HCT116 (cell line): ENCODE measurements at regions not wholly inside any gene's neighbourhood (a gene's known extent, or its start where the extent isn't known, plus 50 kb on each side); places are given as distances from the start of the nearest gene placed in this dataset.

Experiments used
- ATAC-seq: fragments of 200-7000 bp; cut with Tn5 transposase; 2 replicates; pipeline ENCODE4 v1.9.1; 2020; ENCODE audit warnings: mild to moderate bottlenecking, moderate library complexity
- BruUV-seq: library from RNA; stranded (reverse); fragments of 400-500 nt; replicated peaks from 2 replicates; lab custom pipeline; 2021; lab: Mats Ljungman, UMichigan
- CTCF ChIA-PET: fragments of 300-600 bp; sonication (Branson Sonifier 250); formaldehyde crosslinking; loops from one replicate; lab custom pipeline; 2021; ENCODE audit warnings: antibody characterized with exemption; lab: Charles Lee
- POLR2A ChIA-PET: fragments of 300-600, 350-600 bp; sonication (Branson Sonifier 250); formaldehyde crosslinking; loops from one replicate; lab custom pipeline; 2021; ENCODE audit warnings: antibody characterized with exemption; lab: Charles Lee
- RAD21 ChIA-PET, 2 experiments: fragments of 300-600 bp; sonication (Branson Sonifier 250); formaldehyde crosslinking; loops; one replicate each; lab custom pipeline; 2023; ENCODE audit warnings: low total read pairs in 2 of 2; ENCODE audit not compliant: uncharacterized antibody in 2 of 2, unreplicated experiment in 2 of 2, low non-redundant PET in 1 of 2; lab: Charles Lee
- DNase-seq: peaks from one replicate; pipeline ENCODE4 v3.0.0-alpha.2; 2010; ENCODE audit warnings: low read depth, low spot score
- H2AFZ ChIP-seq: fragments of 200-600 bp; shearing (Covaris generic), sonication (generic); 2 replicates; pipeline ENCODE4 v1.6.1; 2017; ENCODE audit warnings: low read depth, mixed run types, mixed read lengths, antibody characterized with exemption, low read length; ENCODE audit not compliant: poor library complexity, severe bottlenecking
- H3K27ac ChIP-seq: 2 replicates; pipeline ENCODE4 v1.5.1; 2012; ENCODE audit warnings: low read depth, low read length
- H3K27me3 ChIP-seq: fragments of 200-600 bp; sonication (generic); 2 replicates; pipeline ENCODE4 v1.6.1; 2016; ENCODE audit warnings: mixed run types, low read length, mixed read lengths; ENCODE audit not compliant: insufficient read depth
- H3K36me3 ChIP-seq, 2 experiments: fragments of 200-500 bp in 1 of 2; fragments of 200-600 bp in 1 of 2; sonication (Bioruptor generic) in 1 of 2; sonication (generic) in 1 of 2; 2 replicates each; pipeline versions ENCODE4 v1.5.1 to v1.6.1; 2014 to 2016; ENCODE audit warnings: low read length in 2 of 2, inconsistent platforms in 1 of 2, mixed read lengths in 1 of 2, mixed run types in 1 of 2; ENCODE audit not compliant: insufficient read depth in 2 of 2, control insufficient read depth in 1 of 2
- H3K4me1 ChIP-seq, 2 experiments: fragments of 200-600 bp in 1 of 2; sonication (generic) in 1 of 2; 2 replicates each; pipeline versions ENCODE4 v1.5.1 to v1.6.1; 2012 to 2017; ENCODE audit warnings: low read length in 2 of 2, inconsistent platforms in 1 of 2, mild to moderate bottlenecking in 1 of 2, mixed read lengths in 1 of 2, mixed run types in 1 of 2, moderate library complexity in 1 of 2; ENCODE audit not compliant: insufficient read depth in 2 of 2, control insufficient read depth in 1 of 2
- H3K4me2 ChIP-seq: fragments of 200-600 bp; sonication (generic); 2 replicates; pipeline ENCODE4 v1.6.1; 2017; ENCODE audit warnings: mixed run types, low read length, mixed read lengths
- H3K4me3 ChIP-seq, 2 experiments: fragments of 200-600 bp in 1 of 2; sonication (generic) in 1 of 2; replicated peaks in 1 of 2; 2 replicates each; pipeline ENCODE4 v1.5.1; 2011 to 2016; ENCODE audit warnings: low read length in 2 of 2, control low read depth in 1 of 2, low read depth in 1 of 2, mild to moderate bottlenecking in 1 of 2, mixed read lengths in 1 of 2, mixed run types in 1 of 2
- H3K79me2 ChIP-seq: fragments of 200-600 bp; sonication (generic); 2 replicates; pipeline ENCODE4 v1.6.1; 2017; ENCODE audit warnings: mild to moderate bottlenecking, mixed run types, low read length, moderate library complexity, mixed read lengths; ENCODE audit not compliant: insufficient read depth
- H3K9ac ChIP-seq: fragments of 200-600 bp; sonication (generic); 2 replicates; pipeline ENCODE4 v1.6.1; 2016; ENCODE audit warnings: low read length, mixed read lengths
- H3K9me2 ChIP-seq: fragments of 200-600 bp; sonication (generic), shearing (Covaris generic); 2 replicates; pipeline ENCODE4 v1.6.1; 2017; ENCODE audit warnings: mixed run types, mild to moderate bottlenecking, moderate library complexity; ENCODE audit not compliant: insufficient read depth
- H3K9me3 ChIP-seq, 2 experiments: fragments of 200-500 bp in 1 of 2; fragments of 200-600 bp in 1 of 2; sonication (Bioruptor generic) in 1 of 2; sonication (generic) in 1 of 2; 2 replicates each; pipeline ENCODE4 v1.6.1; 2014 to 2017; ENCODE audit warnings: low read length in 2 of 2, mixed read lengths in 2 of 2, inconsistent platforms in 1 of 2, low read depth in 1 of 2, mild to moderate bottlenecking in 1 of 2, mixed run types in 1 of 2, moderate library complexity in 1 of 2; ENCODE audit not compliant: control insufficient read depth in 1 of 2, insufficient read depth in 1 of 2
- H4K20me1 ChIP-seq: fragments of 200-600 bp; sonication (generic), shearing (Covaris generic); 2 replicates; pipeline ENCODE4 v1.6.1; 2017; ENCODE audit warnings: mixed run types, mild to moderate bottlenecking, moderate library complexity; ENCODE audit not compliant: insufficient read depth
- ATF3 ChIP-seq: IDR thresholded peaks from 2 replicates; pipeline ENCODE4 v1.6.1; 2012
- CBX3 ChIP-seq: IDR thresholded peaks from 2 replicates; pipeline ENCODE4 v1.6.1; 2012; ENCODE audit warnings: low read depth
- CEBPB ChIP-seq: IDR thresholded peaks from 2 replicates; pipeline ENCODE4 v1.6.1; 2012; ENCODE audit warnings: low read depth
- CTCF ChIP-seq, 3 experiments: fragments of 200-600 bp in 1 of 3; sonication (generic) in 1 of 3; IDR thresholded peaks in 2 of 3; conservative IDR thresholded peaks in 1 of 3; 2 replicates each; pipeline ENCODE4 v1.5.1; 2012 to 2017; ENCODE audit warnings: low read depth in 2 of 3, low read length in 2 of 3, antibody characterized with exemption in 1 of 3, borderline replicate concordance in 1 of 3, control low read depth in 1 of 3, mild to moderate bottlenecking in 1 of 3, mixed read lengths in 1 of 3, mixed run types in 1 of 3, moderate library complexity in 1 of 3; ENCODE audit not compliant: insufficient read depth in 1 of 3
- ELF1 ChIP-seq: IDR thresholded peaks from 2 replicates; pipeline ENCODE4 v1.6.1; 2012; ENCODE audit warnings: low read depth, borderline replicate concordance
- EZH2 ChIP-seq: fragments of 200-600 bp; sonication (generic); IDR thresholded peaks from 2 replicates; pipeline ENCODE4 v1.6.1; 2017; ENCODE audit warnings: antibody characterized with exemption, mixed run types
- FOSL1 ChIP-seq: IDR thresholded peaks from 2 replicates; pipeline ENCODE4 v1.6.1; 2012; ENCODE audit warnings: low read depth
- POLR2AphosphoS5 ChIP-seq: IDR thresholded peaks from 2 replicates; pipeline ENCODE4 v1.6.1; 2011; ENCODE audit warnings: mild to moderate bottlenecking, low read depth, low read length, moderate library complexity
- RAD21 ChIP-seq: IDR thresholded peaks from 2 replicates; pipeline ENCODE4 v1.6.1; 2012; ENCODE audit warnings: low read depth, mild to moderate bottlenecking
- REST ChIP-seq: IDR thresholded peaks from 2 replicates; pipeline ENCODE4 v1.6.1; 2012; ENCODE audit warnings: low read depth
- SIN3A ChIP-seq: IDR thresholded peaks from 2 replicates; pipeline ENCODE4 v1.6.1; 2012; ENCODE audit warnings: low read depth
- SP1 ChIP-seq: IDR thresholded peaks from 2 replicates; pipeline ENCODE4 v1.6.1; 2012; ENCODE audit warnings: low read depth
- SRF ChIP-seq: IDR thresholded peaks from 2 replicates; pipeline ENCODE4 v1.6.1; 2012; ENCODE audit warnings: low read depth
- TCF7L2 ChIP-seq: IDR thresholded peaks from 2 replicates; pipeline ENCODE4 v1.7.0; 2011; ENCODE audit warnings: borderline replicate concordance, inconsistent platforms; ENCODE audit not compliant: insufficient read depth, insufficient read length; ENCODE audit errors: extremely low read depth
- YY1 ChIP-seq: IDR thresholded peaks from 2 replicates; pipeline ENCODE4 v1.6.1; 2011; ENCODE audit warnings: low read length, low read depth, moderate library complexity, mild to moderate bottlenecking; ENCODE audit not compliant: insufficient replicate concordance; ENCODE audit errors: extremely low read depth
- ZBTB33 ChIP-seq: IDR thresholded peaks from 2 replicates; pipeline ENCODE4 v1.6.1; 2011; ENCODE audit warnings: mild to moderate bottlenecking, low read length, moderate library complexity; ENCODE audit not compliant: insufficient replicate concordance; ENCODE audit errors: extremely low read depth
- ZFX ChIP-seq: fragments of 450-650 bp; IDR thresholded peaks from 2 replicates; pipeline ENCODE4 v1.6.1; 2017
- ZNF274 ChIP-seq: fragments of 200-500 bp; sonication (Bioruptor generic); IDR thresholded peaks from 2 replicates; pipeline ENCODE4 v1.6.1; 2014; ENCODE audit warnings: mild to moderate bottlenecking, low read depth, low read length, inconsistent platforms
- intact Hi-C: fragments of 100-400 bp; cut with micrococcal nuclease; formaldehyde crosslinking; loops from 2 replicates; pipeline ENCODE4 v1.10.0; 2022
- TF ChIP-seq, protein P1 (sequence below): IDR thresholded peaks from 2 replicates; pipeline ENCODE4 v1.6.1; 2012

GRCh38 chr2:234620018-234620417 is 123.1 kb upstream of the ARL4C start:
- no TSS peak for BruUV-seq
- H3K9me3 ChIP-seq: no peaks in the 10 kb centered on the region
- no peak for ATAC-seq
- ChIA-PET RAD21 (no interaction called here), CTCF (no interaction called here), POLR2A (no interaction called here)
- intact Hi-C loops: no loop called here
- no peak for TF ChIP-seq TCF7L2
- no peak for TF ChIP-seq ZFX
- TF ChIP-seq POLR2AphosphoS5: no peak
- TF ChIP-seq, protein P1, sequence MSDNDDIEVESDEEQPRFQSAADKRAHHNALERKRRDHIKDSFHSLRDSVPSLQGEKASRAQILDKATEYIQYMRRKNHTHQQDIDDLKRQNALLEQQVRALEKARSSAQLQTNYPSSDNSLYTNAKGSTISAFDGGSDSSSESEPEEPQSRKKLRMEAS: no peak
- no peak for TF ChIP-seq SP1
- no peak for TF ChIP-seq FOSL1
- no peak for TF ChIP-seq ZNF274
- TF ChIP-seq SIN3A: no peak
- TF ChIP-seq CBX3: no peak
- no peak for TF ChIP-seq EZH2
- no peak for TF ChIP-seq ATF3
- TF ChIP-seq YY1: no peak
- no peak for TF ChIP-seq REST
- TF ChIP-seq ZBTB33: no peak
- no peak for TF ChIP-seq ELF1
- TF ChIP-seq SRF: no peak
- no peak for TF ChIP-seq RAD21
- TF ChIP-seq CTCF (IDR thresholded peaks at IDR 0.05 in 2 of 3, conservative IDR thresholded peaks at IDR 0.05 in 1 of 3; ENCODE audit: borderline replicate concordance in 1 of 3, insufficient read depth in 1 of 3, low read depth in 2 of 3, low read length in 2 of 3): no peak
- no peak for TF ChIP-seq CEBPB
- no peaks in the 10 kb centered on the region for H3K9me2 ChIP-seq
- H3K9ac ChIP-seq: no peak overlapping the region
- H3K4me3 ChIP-seq: no peak overlapping the region
- H3K27me3 ChIP-seq: no peaks in the 10 kb centered on the region
- H3K27ac ChIP-seq: no peak overlapping the region
- H4K20me1 ChIP-seq: no peaks in the 10 kb centered on the region
- H2AFZ ChIP-seq: no peak overlapping the region
- DNase-seq: no peak
- H3K4me2 ChIP-seq: no peak overlapping the region
- H3K36me3 ChIP-seq: no peaks in the 10 kb centered on the region
- H3K79me2 ChIP-seq: no peaks in the 10 kb centered on the region
- no peaks in the 10 kb centered on the region for H3K4me1 ChIP-seq
